ENCODE measurements at regions not wholly inside any gene's neighbourhood (a gene's known extent, or its start where the extent isn't known, plus 50 kb on each side); places are given as distances from the start of the nearest gene placed in this dataset.

GRCh38 chr19:33890569-33890968 lies 93.9 kb downstream of the KCTD15 start:
- no peak for TF ChIP-seq SUZ12 (IDR thresholded peaks at IDR 0.05)
- no peak for TF ChIP-seq FOXA1 (IDR thresholded peaks at IDR 0.05)
- no peak for TF ChIP-seq BHLHE40 (IDR thresholded peaks at IDR 0.05; ENCODE audit: borderline replicate concordance)
- TF ChIP-seq FOXK2 (IDR thresholded peaks at IDR 0.05) = no peak
- no peak for TF ChIP-seq FOXM1 (IDR thresholded peaks at IDR 0.05; ENCODE audit: borderline replicate concordance)
- TF ChIP-seq SP1 (IDR thresholded peaks at IDR 0.05) = no peak
- no peak for TF ChIP-seq ZNF384 (IDR thresholded peaks at IDR 0.05)
- TF ChIP-seq NFRKB (IDR thresholded peaks at IDR 0.05) = no peak
- no peak for TF ChIP-seq TARDBP (IDR thresholded peaks at IDR 0.05)
- no peak for TF ChIP-seq ELF4 (IDR thresholded peaks at IDR 0.05)
- no peak for TF ChIP-seq HDGF (IDR thresholded peaks at IDR 0.05; ENCODE audit: borderline replicate concordance)
- no peak for TF ChIP-seq LEF1 (IDR thresholded peaks at IDR 0.05; ENCODE audit: borderline replicate concordance)
- TF ChIP-seq ARNT (IDR thresholded peaks at IDR 0.05) = no peak

Data from HEK293T (cell line).